CD8-positive, alpha-beta memory T cell (primary cell): ENCODE measurements at regions not wholly inside any gene's neighbourhood (a gene's known extent, or its start where the extent isn't known, plus 50 kb on each side); places are given as distances from the start of the nearest gene placed in this dataset.

Experiments
- CTCF ChIA-PET: fragments of 350-600 bp; sonication (Branson Sonifier 250); formaldehyde crosslinking; loops from one replicate; lab custom pipeline; 2021; ENCODE audit warnings: antibody characterized with exemption; lab: Charles Lee
- POLR2A ChIA-PET: fragments of 350-600 bp; sonication (Branson Sonifier 250); formaldehyde crosslinking; loops from one replicate; lab custom pipeline; 2021; ENCODE audit warnings: antibody characterized with exemption; lab: Charles Lee
- DNase-seq, 5 donors: peaks; one replicate each; pipeline versions ENCODE4 v3.0.0 to v3.0.0-alpha.2; 2020 to 2022; ENCODE audit warnings: mixed read lengths in 1 of 5
- H3K27ac ChIP-seq: one replicate; pipeline ENCODE4 v1.7.0; 2013; ENCODE audit warnings: low read depth, mild to moderate bottlenecking, low read length, moderate library complexity
- H3K27me3 ChIP-seq: 2 replicates; pipeline ENCODE4 v1.7.0; 2013; ENCODE audit warnings: low read length, mild to moderate bottlenecking; ENCODE audit not compliant: insufficient read depth, poor library complexity, severe bottlenecking
- H3K36me3 ChIP-seq: 2 replicates; pipeline ENCODE4 v1.7.0; 2013; ENCODE audit warnings: mild to moderate bottlenecking, low read length, moderate library complexity; ENCODE audit not compliant: insufficient read depth
- H3K4me1 ChIP-seq: 2 replicates; pipeline ENCODE4 v1.7.0; 2013; ENCODE audit warnings: mild to moderate bottlenecking, low read length, moderate library complexity; ENCODE audit not compliant: insufficient read depth
- H3K4me3 ChIP-seq: 2 replicates; pipeline ENCODE4 v1.7.0; 2013; ENCODE audit warnings: mild to moderate bottlenecking, low read length
- H3K9me3 ChIP-seq: 2 replicates; pipeline ENCODE4 v1.7.0; 2013; ENCODE audit warnings: mild to moderate bottlenecking, low read length
- H3K27ac Mint-ChIP-seq, 8 donors: one replicate each; pipeline ENCODE4 v1.8.0; 2020 to 2021; ENCODE audit warnings: mixed read lengths in 8 of 8, mild to moderate bottlenecking in 6 of 8, inconsistent platforms in 3 of 8, moderate library complexity in 3 of 8
- H3K27me3 Mint-ChIP-seq, 2 donors: one replicate each; pipeline ENCODE4 v1.8.0; 2020 to 2021; ENCODE audit warnings: mixed read lengths in 2 of 2, mild to moderate bottlenecking in 1 of 2, moderate library complexity in 1 of 2
- H3K36me3 Mint-ChIP-seq, 3 donors: one replicate each; pipeline ENCODE4 v1.8.0; 2020 to 2021; ENCODE audit warnings: mixed read lengths in 3 of 3, inconsistent platforms in 1 of 3, mild to moderate bottlenecking in 1 of 3
- H3K4me1 Mint-ChIP-seq, 3 donors: one replicate each; pipeline ENCODE4 v1.8.0; 2020 to 2021; ENCODE audit warnings: mixed read lengths in 3 of 3, inconsistent platforms in 1 of 3, mild to moderate bottlenecking in 1 of 3
- H3K4me3 Mint-ChIP-seq, 7 donors: one replicate each; pipeline ENCODE4 v1.8.0; 2020 to 2021; ENCODE audit warnings: mixed read lengths in 7 of 7, mild to moderate bottlenecking in 6 of 7, moderate library complexity in 4 of 7, inconsistent platforms in 2 of 7
- H3K9me3 Mint-ChIP-seq, 5 donors: one replicate each; pipeline ENCODE4 v1.8.0; 2020 to 2022; ENCODE audit warnings: mixed read lengths in 5 of 5, mild to moderate bottlenecking in 3 of 5, moderate library complexity in 2 of 5, inconsistent platforms in 1 of 5

- H3K27ac Mint-ChIP-seq: no peak overlapping the region
- DNase-seq: no peak
- H3K27ac ChIP-seq: no peak overlapping the region
- H3K4me1 Mint-ChIP-seq: peaks cover 0 to under 1% (median 0%) of the 10 kb centered on the region in 3 donors
- H3K27me3 ChIP-seq: no peaks in the 10 kb centered on the region
- H3K36me3 Mint-ChIP-seq: no peaks in the 10 kb centered on the region
- no peaks in the 10 kb centered on the region for H3K4me1 ChIP-seq
- peaks cover 18 to 25% of the 10 kb centered on the region in 2 donors for H3K27me3 Mint-ChIP-seq
- no peak overlapping the region for H3K4me3 ChIP-seq
- H3K4me3 Mint-ChIP-seq: no peak overlapping the region
- ChIA-PET CTCF (interaction anchor here (1.3 kb wide), 1 partner anchor 263 kb away, joined by 3 read pairs; no protein-coding TSS in a partner anchor), POLR2A (no interaction called here)
- H3K36me3 ChIP-seq: no peaks in the 10 kb centered on the region
- no peaks in the 10 kb centered on the region for H3K9me3 ChIP-seq
- H3K9me3 Mint-ChIP-seq: no peaks in the 10 kb centered on the region
These were observed 93.4 kb upstream of the CACNA1A start for GRCh38 chr19:13599681-13600080.

GRCh38 chr19:13598098-13598497 lies 91.8 kb upstream of the CACNA1A start:
- Histone ChIP-seq H3K9me3 (no peaks in the 10 kb centered on the region), H3K4me1 (no peaks in the 10 kb centered on the region), H3K4me3 (no peak overlapping the region), H3K27me3 (no peaks in the 10 kb centered on the region), H3K27ac (no peak overlapping the region), H3K36me3 (no peaks in the 10 kb centered on the region)
- Mint-ChIP-seq H3K36me3 (no peaks in the 10 kb centered on the region), H3K4me1 (no peaks in the 10 kb centered on the region), H3K27me3 (peaks cover 12 to 37% of the 10 kb centered on the region in 2 donors), H3K9me3 (no peaks in the 10 kb centered on the region), H3K27ac (no peak overlapping the region), H3K4me3 (no peak overlapping the region)
- POLR2A ChIA-PET: interaction anchor here (0.6 kb wide), 1 partner anchor 264 kb away, joined by 3 read pairs; no protein-coding TSS in a partner anchor
- no peak for DNase-seq
- CTCF ChIA-PET: interaction anchor here (1.2 kb wide), 1 partner anchor 8 kb away, joined by 4 read pairs; no protein-coding TSS in a partner anchor

- Histone ChIP-seq H3K4me1 (no peaks in the 10 kb centered on the region), H3K27ac (no peak overlapping the region), H3K9me3 (no peaks in the 10 kb centered on the region), H3K4me3 (no peak overlapping the region), H3K27me3 (no peaks in the 10 kb centered on the region), H3K36me3 (no peaks in the 10 kb centered on the region)
- Mint-ChIP-seq H3K36me3 (no peaks in the 10 kb centered on the region), H3K9me3 (no peaks in the 10 kb centered on the region), H3K27me3 (peaks cover 12 to 38% of the 10 kb centered on the region in 2 donors), H3K4me1 (no peaks in the 10 kb centered on the region), H3K27ac (peak overlapping the region in 1 of 8 donors; percentile 22), H3K4me3 (no peak overlapping the region)
- ChIA-PET POLR2A (no interaction called here), CTCF (interaction anchor here (1.2 kb wide), 1 partner anchor 8 kb away, joined by 4 read pairs; no protein-coding TSS in a partner anchor)
- DNase-seq: peak in 4 of 5 donors; percentile 6 to 32 (median 30)
These were observed 91.4 kb upstream of the CACNA1A start for GRCh38 chr19:13597640-13598039.

GRCh38 chr19:13588957-13589833 lies 82.9 kb upstream of the CACNA1A start:
- no peaks in the 10 kb centered on the region for H3K36me3 ChIP-seq
- ChIA-PET POLR2A (interaction anchor here (1.4 kb wide), 1 partner anchor 311 kb away, joined by 3 read pairs; no protein-coding TSS in a partner anchor), CTCF (interaction anchor here (0.6 to 4.7 kb wide), 14 partner anchors 9 to 611 kb away, joined by 3 to 39 read pairs (median 4); no protein-coding TSS in a partner anchor)
- Mint-ChIP-seq H3K27me3 (peaks cover 11 to 42% of the 10 kb centered on the region in 2 donors), H3K9me3 (no peaks in the 10 kb centered on the region), H3K27ac (peak overlapping the region in 1 of 8 donors; percentile 70), H3K36me3 (no peaks in the 10 kb centered on the region), H3K4me1 (peaks cover 0 to 4% (median 0%) of the 10 kb centered on the region in 3 donors), H3K4me3 (no peak overlapping the region)
- no peak overlapping the region for H3K27ac ChIP-seq
- peak overlapping the region; percentile 27 for H3K4me3 ChIP-seq
- H3K4me1 ChIP-seq: no peaks in the 10 kb centered on the region
- no peaks in the 10 kb centered on the region for H3K9me3 ChIP-seq
- DNase-seq: peak; percentile 67 to 80 (median 72)
- no peaks in the 10 kb centered on the region for H3K27me3 ChIP-seq

GRCh38 chr19:13585512-13585911 lies 79.2 kb upstream of the CACNA1A start:
- no peaks in the 10 kb centered on the region for H3K36me3 Mint-ChIP-seq
- peak overlapping the region in 1 of 8 donors; percentile 40 for H3K27ac Mint-ChIP-seq
- Histone ChIP-seq H3K27ac (no peak overlapping the region), H3K27me3 (no peaks in the 10 kb centered on the region), H3K4me3 (no peak overlapping the region), H3K4me1 (no peaks in the 10 kb centered on the region), H3K36me3 (no peaks in the 10 kb centered on the region), H3K9me3 (no peaks in the 10 kb centered on the region)
- DNase-seq: no peak
- H3K27me3 Mint-ChIP-seq: peaks cover 6 to 18% of the 10 kb centered on the region in 2 donors
- H3K4me1 Mint-ChIP-seq: peaks cover 0 to 4% (median 0%) of the 10 kb centered on the region in 3 donors
- ChIA-PET CTCF (interaction anchor here (1.3 kb wide), 1 partner anchor 308 kb away, joined by 3 read pairs; no protein-coding TSS in a partner anchor), POLR2A (no interaction called here)
- no peaks in the 10 kb centered on the region for H3K9me3 Mint-ChIP-seq
- no peak overlapping the region for H3K4me3 Mint-ChIP-seq

- no peak overlapping the region for H3K4me3 ChIP-seq
- no peaks in the 10 kb centered on the region for H3K36me3 ChIP-seq
- H3K27me3 ChIP-seq: no peaks in the 10 kb centered on the region
- H3K4me1 ChIP-seq: no peaks in the 10 kb centered on the region
- H3K27ac ChIP-seq: no peak overlapping the region
- H3K27me3 Mint-ChIP-seq: peaks cover 4 to 22% of the 10 kb centered on the region in 2 donors
- no peak overlapping the region for H3K4me3 Mint-ChIP-seq
- no peaks in the 10 kb centered on the region for H3K9me3 ChIP-seq
- H3K4me1 Mint-ChIP-seq: no peaks in the 10 kb centered on the region
- DNase-seq: no peak
- ChIA-PET CTCF (no interaction called here), POLR2A (no interaction called here)
- no peaks in the 10 kb centered on the region for H3K9me3 Mint-ChIP-seq
- H3K36me3 Mint-ChIP-seq: no peaks in the 10 kb centered on the region
- no peak overlapping the region for H3K27ac Mint-ChIP-seq
These were observed 77.5 kb upstream of the CACNA1A start for GRCh38 chr19:13583753-13584152.

- Histone ChIP-seq H3K36me3 (no peaks in the 10 kb centered on the region), H3K27ac (no peak overlapping the region), H3K9me3 (no peaks in the 10 kb centered on the region), H3K4me3 (no peak overlapping the region), H3K4me1 (no peaks in the 10 kb centered on the region), H3K27me3 (no peaks in the 10 kb centered on the region)
- H3K4me1 Mint-ChIP-seq: no peaks in the 10 kb centered on the region
- no peaks in the 10 kb centered on the region for H3K36me3 Mint-ChIP-seq
- CTCF ChIA-PET: no interaction called here
- H3K27me3 Mint-ChIP-seq: peaks cover 6 to 26% of the 10 kb centered on the region in 2 donors
- peaks cover 0 to 4% (median 2%) of the 10 kb centered on the region in 5 donors for H3K9me3 Mint-ChIP-seq
- POLR2A ChIA-PET: no interaction called here
- DNase-seq: no peak
- H3K4me3 Mint-ChIP-seq: no peak overlapping the region
- H3K27ac Mint-ChIP-seq: no peak overlapping the region
These were observed 76.8 kb upstream of the CACNA1A start for GRCh38 chr19:13583114-13583513.

- H3K9me3 Mint-ChIP-seq: peaks cover 0 to 15% (median 11%) of the 10 kb centered on the region in 5 donors
These were observed 75.3 kb upstream of the CACNA1A start for GRCh38 chr19:13581576-13581975.

More at GRCh38 chr19:13581576-13581975, 75.3 kb upstream of the CACNA1A start:
- CTCF ChIA-PET: no interaction called here
- POLR2A ChIA-PET: no interaction called here
- peaks cover 2 to 32% of the 10 kb centered on the region in 2 donors for H3K27me3 Mint-ChIP-seq
- Histone ChIP-seq H3K27me3 (no peaks in the 10 kb centered on the region), H3K4me3 (no peak overlapping the region), H3K4me1 (no peaks in the 10 kb centered on the region), H3K27ac (no peak overlapping the region), H3K9me3 (no peaks in the 10 kb centered on the region), H3K36me3 (no peaks in the 10 kb centered on the region)
- H3K36me3 Mint-ChIP-seq: peaks cover 0 to 2% (median 0%) of the 10 kb centered on the region in 3 donors
- no peaks in the 10 kb centered on the region for H3K4me1 Mint-ChIP-seq
- no peak for DNase-seq
- H3K4me3 Mint-ChIP-seq: no peak overlapping the region
- no peak overlapping the region for H3K27ac Mint-ChIP-seq
